ENCODE measurements at regions not wholly inside any gene's neighbourhood (a gene's known extent, or its start where the extent isn't known, plus 50 kb on each side); places are given as distances from the start of the nearest gene placed in this dataset.
A peak's percentile ranks its signal among the peaks of the same experiment; 100 is the strongest.
"Not testable (repeated sequence)": the region's sequence is repeated elsewhere in the genome, so short reads cannot be mapped to it uniquely, and the experiment has no call there.

DNA sequence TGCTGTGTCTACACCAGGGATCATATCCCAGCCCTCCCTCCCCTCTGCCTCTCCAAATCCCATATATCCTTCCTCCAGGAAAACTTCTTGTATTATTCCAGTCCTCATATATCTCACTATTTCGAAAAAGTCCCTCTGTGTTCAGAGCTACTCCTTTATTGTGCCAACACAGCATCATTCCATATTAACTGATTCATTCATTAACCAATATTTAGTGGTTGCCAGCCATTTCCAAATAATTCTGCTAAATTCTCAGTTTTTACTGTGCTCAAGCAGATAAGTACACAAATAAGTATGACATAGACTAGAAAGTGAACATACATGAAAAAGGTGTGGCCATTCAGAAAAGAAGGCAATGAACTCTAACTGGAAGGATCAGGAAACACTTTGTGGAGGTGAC lies 241.6 kb upstream of the DUSP10 start:
- no peak for DNase-seq

DNA sequence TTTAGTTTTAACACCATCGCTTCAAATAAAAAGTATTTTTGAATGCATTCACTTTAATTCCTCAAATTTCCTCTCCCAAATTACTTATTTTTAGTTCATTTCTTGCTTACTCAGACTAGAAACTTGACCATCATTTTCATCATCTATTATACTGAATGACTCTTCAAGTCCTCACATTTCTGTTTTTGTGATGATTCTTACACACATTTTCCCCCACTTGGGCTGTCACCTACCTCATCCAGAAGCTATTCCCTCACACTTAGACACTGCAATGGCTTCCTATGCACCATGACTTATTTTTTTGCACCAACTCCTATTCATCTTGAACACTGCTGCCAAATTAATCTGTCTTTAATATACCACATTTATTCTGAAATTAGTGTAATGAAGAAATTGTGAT lies 239.6 kb upstream of the DUSP10 start:
- no peak for DNase-seq

DNA sequence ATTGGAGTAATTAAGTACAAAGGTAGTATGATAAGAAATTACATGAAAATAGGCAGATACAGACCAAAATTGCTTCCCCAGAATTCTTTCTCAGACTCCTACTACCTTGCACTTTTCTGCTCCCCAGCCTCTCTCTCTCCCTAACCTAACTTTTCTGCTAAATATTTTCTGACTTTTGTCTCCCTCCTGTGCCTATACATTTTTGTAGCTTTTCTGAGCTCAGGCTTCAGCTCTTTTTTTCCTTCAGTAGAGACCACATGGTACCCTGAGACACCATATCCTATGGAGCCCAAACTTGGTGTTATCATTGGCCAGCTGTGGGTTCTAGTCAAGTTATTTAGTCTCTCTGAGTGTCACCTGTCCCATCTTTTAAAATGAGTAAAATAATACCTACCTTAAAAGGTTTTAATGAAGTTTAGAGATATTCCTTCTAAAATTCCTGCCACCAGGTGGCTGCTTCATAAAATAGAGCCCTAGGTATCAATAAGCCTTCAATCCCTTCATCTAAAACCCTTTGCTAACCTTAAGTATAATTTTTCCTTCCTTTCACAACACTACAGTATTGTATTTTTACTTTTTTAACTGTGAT lies 237.6 kb upstream of the DUSP10 start:
- DNase-seq = no peak

DNA sequence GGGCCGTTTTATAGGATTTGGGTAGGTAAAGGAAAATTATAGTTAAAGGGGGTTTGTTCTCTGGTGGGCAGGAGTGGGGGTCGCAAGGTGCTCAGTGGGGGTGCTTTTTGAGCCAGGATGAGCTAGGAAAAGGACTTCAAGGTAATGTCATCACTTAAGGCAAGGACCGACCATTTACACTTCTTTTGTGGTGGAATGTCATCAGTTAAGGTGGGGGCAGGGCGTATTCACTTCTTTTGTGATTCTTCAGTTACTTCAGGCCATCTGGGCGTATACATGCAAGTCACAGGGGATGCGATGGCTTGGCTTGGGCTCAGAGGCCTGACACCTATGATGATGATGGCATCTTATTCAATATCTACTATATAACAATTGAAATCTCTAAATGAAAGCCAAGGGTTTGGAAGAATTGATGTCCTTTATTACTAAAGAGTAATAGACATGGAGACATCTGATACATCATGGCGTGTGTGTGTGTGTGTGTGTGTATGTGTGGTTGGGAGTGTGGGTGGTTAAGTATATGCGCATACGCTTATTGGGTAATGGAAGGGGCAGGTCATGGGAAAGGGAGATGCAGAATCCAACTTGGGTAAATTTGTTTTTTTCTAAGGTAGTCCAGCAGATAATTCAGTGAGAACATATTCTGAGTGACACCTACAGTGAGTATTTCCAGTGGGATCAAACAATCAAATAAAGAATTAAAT lies 236.9 kb upstream of the DUSP10 start:
- DNase-seq = not testable (repeated sequence)

DNA sequence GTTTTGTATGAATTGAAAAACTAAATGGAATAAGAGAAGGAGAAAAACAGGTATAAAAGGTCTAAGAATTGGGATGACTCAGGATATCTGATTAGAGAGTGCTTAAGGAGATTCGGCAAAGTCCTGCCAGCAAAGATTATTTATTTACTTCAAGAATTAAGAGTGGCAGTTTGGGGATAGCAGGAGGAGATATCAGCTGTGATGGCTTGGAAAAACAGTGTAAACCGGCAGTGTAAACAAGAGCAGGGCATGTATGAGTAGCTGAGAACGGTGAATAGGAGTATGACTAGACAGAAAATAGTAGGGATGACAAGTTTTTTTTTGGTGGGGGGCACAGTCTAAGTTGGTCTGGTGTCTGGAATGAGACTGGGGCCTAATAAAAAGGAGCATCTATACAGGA lies 231.9 kb upstream of the DUSP10 start:
- not testable (repeated sequence) for DNase-seq

DNA sequence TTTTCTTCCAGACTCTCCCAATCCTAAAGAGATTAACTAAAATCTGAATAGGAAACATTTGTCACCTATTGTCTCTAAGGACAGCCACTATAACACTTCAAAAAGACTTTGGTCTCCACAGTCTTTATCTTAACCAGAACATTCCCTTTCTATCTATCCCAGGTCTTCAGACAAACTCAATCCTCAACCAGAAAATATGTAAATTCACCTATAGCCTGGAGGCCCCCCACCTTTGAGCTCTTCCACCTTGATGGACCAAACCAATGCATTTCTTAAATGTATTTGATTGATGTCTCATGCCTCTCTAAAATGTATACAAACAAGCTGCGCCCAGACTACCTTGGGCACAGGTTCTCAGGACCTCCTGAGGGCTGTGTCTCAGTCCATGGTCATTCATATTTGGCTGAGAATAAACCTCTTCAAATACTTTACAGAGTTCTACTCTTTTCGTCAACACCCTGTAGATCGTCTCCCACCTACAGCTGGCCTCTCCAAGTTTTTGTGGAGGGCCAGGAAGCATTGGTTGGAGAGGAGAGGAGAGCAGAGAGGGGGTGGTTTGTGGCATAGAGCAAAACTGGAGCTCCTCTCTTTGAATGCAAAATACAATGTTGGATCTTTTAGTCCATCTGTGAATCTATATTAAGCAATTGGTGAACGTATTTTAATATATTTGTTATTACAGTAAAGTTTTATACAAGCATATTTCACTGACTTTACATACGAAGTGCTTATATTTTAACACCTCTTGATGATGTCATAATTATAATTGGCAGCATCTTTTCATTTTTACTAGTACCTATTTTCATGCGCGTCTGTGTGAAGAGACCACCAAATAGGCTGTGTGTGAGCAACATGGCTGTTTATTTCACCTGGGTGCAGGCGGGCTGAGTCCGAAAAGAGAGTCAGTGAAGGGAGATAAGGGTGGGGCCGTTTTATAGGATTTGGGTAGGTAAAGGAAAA lies 230.7 kb upstream of the DUSP10 start:
- no peak for DNase-seq

DNA sequence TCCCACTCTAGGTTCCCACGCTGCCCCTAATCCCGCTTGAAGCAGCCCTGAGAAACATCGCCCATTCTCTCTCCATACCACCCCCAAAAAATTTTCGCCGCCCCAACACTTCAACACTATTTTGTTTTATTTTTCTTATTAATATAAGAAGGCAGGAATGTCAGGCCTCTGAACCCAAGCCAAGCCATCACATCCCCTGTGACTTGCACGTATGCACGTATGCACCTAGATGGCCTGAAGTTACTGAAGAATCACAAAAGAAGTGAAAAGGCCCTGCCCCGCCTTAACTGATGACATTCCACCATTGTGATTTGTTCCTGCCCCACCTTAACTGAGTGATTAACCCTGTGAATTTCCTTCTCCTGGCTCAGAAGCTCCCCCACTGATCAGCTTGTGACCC lies 229.1 kb upstream of the DUSP10 start:
- not testable (repeated sequence) for DNase-seq

DNA sequence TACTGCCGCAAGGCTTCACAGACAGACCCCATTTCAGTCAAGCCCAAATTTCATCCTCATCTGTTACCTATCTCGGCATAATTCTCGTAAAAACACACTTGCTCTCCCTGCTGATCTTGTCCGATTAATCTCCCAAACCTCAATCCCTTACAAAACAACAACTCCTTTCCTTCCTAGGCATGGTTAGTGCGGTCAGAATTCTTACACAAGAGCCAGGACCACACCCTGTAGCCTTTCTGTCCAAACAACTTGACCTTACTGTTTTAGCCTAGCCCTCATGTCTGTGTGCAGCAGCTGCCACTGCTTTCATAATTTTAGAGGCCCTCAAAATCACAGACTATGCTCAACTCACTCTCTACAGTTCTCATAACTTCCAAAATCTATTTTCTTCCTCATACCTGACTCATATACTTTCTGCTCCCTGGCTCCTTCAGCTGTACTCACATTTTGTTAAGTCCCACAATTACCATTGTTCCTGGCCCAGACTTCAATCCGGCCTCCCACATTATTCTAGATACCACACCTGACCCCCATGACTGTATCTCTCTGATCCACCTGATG lies 227.5 kb upstream of the DUSP10 start:
- DNase-seq = not testable (repeated sequence)

DNA sequence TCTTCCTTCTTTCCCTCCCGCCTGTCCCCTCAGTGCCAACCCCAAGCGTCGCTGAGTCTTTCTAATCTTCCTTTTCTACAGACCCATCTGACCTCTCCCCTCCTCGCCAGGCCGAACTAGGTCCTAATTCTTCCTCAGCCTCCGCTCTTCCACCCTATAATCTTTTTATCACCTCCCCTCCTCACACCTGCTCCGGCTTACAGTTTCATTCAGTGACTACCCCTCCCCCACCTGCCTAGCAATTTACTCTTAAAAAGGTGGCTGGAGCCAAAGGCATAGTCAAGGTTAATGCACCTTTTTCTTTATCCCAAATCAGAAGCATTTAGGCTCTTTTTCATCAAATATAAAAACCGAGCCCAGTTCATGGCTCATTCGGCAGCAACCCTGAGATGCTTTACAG lies 225.6 kb upstream of the DUSP10 start:
- not testable (repeated sequence) for DNase-seq

DNA sequence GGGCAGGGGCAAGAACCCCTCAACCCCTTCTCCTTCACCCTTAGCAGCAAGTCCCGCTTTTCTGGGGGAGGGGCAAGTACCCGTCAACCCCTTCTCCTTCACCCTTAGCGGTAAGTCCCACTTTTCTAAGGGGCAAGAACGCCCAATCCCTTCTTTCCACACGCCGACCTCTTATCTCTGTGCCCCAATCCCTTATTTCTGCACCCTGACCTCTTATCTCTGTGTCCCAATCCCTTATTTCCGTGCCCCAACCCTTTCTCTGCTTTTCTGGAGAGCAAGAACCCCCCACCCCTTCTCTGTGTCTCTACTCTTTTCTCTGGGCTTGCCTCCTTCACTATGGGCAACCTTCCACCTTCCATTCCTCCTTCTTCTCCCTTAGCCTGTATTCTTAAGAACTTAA lies 225.0 kb upstream of the DUSP10 start:
- not testable (repeated sequence) for DNase-seq

DNA sequence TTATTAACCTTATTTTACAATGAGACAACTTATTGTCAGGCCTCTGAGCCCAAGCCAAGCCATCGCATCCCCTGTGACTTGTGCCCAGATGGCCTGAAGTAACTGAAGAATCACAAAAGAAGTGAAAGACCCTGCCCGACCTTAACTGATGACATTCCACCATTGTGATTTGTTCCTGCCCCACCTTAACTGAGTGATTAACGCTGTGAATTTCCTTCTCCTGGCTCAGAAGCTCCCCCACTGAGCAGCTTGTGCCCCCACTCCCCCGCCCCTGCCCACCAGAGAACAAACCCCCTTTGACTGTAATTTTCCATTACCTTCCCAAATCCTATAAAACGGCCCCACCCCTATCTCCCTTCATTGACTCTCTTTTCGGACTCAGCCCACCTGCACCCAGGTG lies 224.0 kb upstream of the DUSP10 start:
- not testable (repeated sequence) for DNase-seq

DNA sequence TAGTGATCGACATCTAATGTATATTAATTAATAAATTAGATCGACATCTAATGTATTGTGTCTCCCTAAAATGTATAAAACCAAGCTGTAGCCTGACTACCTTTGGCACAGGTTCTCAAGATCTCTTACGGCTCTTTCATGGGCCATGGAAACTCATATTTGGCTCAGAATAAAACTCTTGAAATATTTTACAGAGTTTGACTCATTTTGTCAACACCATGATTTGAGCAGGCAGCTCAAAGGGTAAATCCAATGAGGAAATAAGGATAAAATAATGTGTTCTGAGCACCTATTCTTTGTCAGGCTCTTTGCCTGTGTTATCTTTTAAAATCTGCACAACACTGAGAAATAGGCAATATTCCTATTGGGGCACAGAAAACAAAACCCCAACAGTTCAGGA lies 223.4 kb upstream of the DUSP10 start:
- DNase-seq = no peak

DNA sequence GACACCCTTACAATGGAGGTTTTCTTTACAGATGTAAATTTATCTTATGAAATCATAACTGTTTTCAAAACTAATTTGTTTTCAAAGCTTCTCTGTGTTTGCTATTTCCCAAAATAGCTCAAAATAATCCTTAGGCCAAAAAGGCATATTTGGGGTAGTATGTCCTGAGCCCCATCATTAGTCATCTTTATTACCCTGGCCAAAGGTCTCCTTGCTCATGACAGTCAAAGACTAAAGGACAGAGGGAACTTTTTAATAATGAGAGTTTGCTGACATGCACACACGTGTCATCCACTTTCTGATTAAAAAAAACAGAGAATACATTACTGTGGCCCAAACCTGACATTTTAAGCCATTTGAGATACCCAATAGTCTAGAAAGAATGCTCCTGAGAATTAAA lies 221.9 kb upstream of the DUSP10 start:
- no peak for DNase-seq

DNA sequence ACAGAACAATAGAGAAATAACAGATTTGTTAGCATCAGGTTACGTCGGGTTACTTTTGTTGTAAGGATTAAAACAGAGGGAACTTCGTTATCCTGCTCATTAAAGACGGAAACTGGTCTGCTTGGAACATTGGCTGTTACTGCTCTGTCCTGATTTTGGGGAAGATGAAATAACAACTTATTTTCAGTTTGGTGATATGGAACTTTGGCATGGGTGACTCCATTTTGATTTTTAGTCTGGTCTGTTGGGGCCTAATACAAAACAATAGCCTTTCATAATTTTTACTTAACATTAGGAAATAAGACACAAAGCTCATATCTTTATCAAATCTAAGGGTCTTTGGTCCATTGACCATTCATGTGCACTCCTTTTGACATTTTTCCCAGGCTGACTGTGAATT lies 220.5 kb upstream of the DUSP10 start:
- DNase-seq = no peak

DNA sequence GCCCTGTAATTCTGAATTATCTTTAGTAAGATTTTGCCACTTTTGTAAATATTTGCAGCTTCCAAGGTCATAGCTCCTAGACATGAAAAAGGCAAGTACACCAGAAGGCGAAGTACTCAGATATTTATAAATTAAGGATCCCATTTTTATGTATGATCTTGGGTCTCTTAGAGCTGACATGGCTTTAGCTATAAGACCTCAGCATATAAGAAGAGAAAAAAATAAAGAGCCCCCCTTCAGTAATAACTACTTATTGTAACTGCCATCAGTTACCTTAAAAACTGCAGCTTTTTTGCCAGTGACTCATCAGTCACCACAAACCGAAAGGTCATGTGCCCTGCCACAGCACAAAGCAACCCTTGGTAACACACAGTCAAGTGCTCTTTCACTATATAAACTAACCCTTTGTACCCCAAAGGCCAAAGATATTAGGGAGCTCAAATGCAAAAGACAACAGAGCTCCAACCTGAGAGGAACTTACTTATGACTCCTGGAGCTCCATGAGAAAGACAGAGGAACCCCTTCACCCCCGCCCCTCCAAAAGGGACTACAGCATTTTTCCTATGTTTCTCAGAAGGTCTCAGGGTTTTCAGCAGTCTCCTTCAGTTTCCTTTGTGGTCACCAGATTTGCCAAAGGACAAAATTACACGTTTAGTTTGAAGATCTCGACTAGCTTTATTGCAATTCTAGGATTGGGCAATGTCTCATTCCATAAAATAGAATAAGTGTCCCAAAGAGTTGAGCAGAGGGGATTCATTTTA lies 219.8 kb upstream of the DUSP10 start:
- DNase-seq = peak; percentile 84

DNA sequence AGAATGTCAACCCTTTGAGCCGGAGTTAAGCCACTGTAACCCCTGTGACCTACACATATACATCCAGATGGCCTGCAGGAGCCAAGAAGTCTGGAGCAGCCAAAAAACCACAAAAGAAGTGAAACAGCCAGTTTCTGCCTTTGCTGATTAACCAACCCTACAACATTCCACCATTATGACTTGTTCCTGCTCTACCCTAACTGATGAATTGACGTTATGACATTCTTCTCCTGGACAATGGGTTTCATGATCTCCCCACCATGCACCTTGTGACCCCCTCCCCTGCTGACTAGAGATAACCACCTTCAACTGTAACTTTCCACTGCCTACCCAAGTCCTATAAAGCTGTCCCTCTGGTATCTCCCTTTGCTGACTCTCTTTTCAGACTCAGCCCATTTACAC lies 216.3 kb upstream of the DUSP10 start:
- peak; percentile 41 for DNase-seq

DNA sequence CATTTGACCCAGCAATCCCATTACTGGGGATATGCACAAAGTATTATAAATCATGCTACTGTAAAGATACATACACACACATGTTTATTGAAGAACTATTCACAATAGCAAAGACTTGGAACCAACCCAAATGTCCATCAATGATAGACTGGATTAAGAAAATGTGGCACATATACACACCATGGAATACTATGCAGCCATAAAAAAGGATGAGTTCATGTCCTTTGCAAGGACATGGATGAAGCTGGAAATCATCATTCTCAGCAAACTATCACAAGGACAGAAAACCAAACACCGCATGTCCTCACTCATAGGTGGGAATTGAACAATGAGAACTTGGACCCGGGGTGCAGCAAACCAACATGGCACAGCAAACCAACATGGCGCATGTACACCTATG lies 215.5 kb upstream of the DUSP10 start:
- DNase-seq = not testable (repeated sequence)

DNA sequence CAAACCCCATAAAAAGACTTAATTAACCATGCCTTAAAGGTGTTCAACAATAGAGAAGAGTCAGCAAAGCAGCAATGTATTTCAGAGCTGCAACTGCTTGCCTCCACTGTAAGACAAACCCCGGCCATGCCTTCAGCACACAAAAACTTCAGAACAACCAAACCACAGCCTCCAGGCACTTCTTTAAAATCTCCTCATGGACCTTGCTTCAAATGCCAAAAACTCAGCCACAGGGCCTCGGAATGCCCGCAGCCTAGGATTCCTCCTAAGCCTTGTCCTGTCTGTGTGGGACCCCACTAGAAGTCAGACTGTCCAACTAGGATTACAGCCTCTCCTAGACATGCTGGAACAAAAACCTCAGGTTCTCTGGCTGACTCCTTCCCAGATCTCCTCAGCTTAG lies 208.1 kb upstream of the DUSP10 start:
- no peak for DNase-seq

DNA sequence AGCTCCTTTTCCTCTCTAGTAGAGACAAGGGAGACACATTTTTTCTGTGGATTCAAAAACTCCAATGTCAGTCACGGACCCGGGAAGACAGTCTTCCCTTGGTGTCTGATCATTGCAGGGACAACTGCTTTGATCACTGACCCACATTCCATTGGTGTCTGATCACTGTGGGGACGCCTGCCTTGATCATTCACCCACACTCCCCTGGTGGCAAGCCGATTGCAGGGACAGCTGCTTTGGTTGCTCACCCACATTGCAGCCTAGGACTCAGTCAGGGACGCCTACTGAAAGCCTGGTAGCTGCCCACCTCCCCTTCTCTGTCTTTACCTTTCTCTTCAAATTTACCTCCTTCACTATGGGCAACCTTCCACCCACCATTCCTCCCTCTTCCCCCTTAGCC lies 206.6 kb upstream of the DUSP10 start:
- DNase-seq = no peak

DNA sequence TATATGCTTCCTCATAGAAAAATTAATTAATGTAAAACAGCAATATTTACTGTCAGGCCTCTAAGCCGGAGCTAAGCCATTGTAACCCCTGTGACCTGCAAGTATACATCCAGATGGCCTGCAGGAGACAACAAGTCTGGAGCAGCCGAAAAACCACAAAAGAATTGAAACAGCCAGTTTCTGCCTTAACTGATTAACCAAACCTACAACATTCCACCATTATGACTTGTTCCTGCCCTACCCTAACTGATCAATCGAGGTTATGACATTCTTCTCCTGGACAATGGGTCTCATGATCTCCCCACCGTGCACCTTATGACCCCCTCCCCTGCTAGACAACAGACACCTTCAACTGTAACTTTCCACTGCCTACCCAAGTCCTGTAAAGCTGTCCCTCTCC lies 205.8 kb upstream of the DUSP10 start:
- DNase-seq = peak; percentile 14

DNA sequence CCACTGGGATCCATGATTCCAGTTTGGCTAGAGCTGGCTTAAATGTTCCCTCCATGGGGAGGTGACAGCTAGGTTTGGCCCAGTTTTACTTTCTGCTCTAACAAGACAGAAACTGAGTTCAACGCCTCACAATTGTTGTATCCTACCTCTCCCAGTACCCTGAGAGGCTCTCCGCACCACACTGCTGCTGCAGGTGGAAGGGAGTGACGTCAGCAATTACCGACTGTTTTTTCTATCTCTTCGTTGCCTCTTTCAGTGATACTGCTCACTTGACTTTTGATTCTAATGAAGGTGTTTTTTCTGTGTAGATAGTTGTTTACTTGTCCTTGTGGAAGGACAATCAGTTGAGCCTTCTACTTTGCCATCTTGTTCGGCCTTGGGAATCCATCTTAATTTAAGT lies 204.9 kb upstream of the DUSP10 start:
- DNase-seq = no peak

DNA sequence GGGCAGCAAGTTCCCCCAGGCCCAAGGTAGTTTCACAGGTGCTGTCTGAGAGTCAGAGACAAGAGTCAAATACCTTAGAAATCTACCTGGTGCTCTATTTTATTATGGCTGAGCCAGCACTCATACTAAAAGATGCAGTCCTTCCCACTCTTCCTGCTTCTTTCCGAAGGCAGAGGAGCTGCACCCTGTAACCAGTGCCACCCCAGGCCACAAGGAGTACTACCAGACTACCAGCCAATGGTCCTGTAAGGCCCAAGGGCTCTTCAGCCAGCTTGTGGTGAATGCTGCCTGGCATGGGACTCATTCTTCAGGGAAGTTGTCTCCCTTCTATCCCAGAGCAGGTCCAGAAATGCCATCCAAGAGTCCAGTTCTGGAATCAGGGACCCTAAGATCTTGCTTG lies 203.8 kb upstream of the DUSP10 start:
- DNase-seq = no peak

Data from hematopoietic multipotent progenitor cell treated with erythropoietin and hydrocortisone succinate and interleukin-3 and kit ligand, for 6 days (in vitro differentiated cells).